HG02610 (cell line): ENCODE measurements at regions not wholly inside any gene's neighbourhood (a gene's known extent, or its start where the extent isn't known, plus 50 kb on each side); places are given as distances from the start of the nearest gene placed in this dataset.

Source experiments
- ATAC-seq: cut with Tn5 transposase; IDR thresholded peaks from one replicate; pipeline ENCODE4 v1.9.1; 2021; ENCODE audit warnings: mild to moderate bottlenecking, moderate library complexity; ENCODE audit not compliant: unreplicated experiment

DNA sequence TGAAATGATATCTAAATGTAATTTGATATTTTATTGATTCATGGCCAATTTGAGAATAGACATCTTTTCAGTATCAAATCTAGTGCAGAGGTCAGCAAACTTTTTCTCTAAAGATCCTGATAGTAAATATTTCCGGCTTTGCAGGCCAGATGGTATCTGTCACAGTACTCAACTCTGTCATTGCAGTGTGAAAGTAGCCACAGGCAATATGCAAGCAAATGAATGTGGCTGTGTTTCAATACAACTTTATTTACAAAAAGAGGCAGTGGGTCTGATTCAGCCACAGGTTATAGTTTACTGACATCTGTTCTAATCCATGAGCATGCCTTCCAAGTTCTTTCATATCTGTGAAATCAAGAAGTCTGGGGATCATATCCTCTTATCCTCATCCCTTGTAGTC is 221.2 kb downstream of the PRDM2 start:
- no peak for ATAC-seq

DNA sequence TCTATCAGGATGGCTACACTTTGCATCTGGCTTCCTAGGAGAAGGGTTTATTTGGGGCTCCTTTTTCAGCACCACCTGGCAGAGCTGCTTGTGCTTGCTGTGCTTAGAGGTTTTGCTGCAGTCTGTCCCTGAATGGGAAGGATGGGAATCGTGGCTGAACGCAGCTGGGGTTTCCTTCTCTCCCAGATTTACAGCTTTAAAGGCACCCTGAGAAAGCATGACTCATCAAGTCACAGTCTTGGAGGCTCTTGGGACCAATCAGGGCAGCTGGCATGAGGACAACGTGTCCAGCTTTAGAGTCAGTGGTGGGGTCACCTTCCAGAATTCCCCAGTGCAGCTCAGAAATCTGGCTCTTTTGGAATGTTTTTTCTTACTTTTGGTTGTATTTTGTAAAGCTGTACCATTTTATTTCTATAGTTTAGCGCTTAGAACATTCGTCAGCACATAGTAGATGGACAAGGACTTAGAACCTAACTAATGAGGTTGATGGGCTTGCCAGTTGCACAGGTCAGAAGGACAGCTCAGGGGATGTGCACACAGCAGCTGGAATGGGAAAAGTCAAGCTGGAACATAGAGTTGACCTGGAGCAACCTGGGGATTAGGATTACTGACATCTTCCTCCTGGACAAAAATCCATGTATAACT is 222.6 kb downstream of the PRDM2 start:
- ATAC-seq, result no peak

DNA sequence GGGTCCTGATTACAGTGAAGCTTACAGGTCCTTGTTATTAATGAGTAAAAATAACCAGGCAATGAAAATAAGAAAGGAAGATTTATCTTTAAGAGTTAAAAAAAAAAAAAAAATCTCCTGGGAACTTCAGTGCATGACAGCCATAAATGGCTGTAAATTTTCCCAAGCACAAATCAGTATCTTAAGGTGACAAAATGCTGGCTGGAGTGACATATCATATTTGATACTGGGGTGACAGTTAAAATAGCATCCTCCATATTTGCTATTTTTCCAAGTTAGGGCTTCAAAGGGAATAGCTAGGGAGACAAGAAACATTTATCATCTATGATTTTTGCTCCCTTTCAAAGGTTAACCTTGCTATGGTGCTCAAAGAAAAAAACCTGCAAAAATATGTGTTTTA is 226.6 kb downstream of the PRDM2 start:
- no peak for ATAC-seq

DNA sequence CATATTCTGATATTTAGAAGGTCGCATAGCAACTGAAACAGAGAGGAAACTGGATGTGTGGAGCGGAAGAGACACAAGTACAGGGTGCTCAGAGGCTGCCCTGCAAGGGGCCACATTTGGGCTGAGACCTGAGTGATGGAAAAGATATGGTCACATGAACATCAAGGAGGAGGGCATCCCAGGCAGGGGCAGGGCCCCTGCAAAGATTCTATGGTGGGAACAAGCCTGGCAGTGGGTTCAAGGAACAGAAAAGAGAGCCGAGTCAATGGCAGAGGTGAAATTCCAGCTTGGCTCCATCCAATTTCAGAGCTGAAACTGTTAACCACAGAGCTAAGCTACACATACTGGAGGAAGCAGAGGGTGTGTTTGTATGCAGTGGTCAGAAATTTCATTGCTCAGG is 227.7 kb downstream of the PRDM2 start:
- no peak for ATAC-seq

DNA sequence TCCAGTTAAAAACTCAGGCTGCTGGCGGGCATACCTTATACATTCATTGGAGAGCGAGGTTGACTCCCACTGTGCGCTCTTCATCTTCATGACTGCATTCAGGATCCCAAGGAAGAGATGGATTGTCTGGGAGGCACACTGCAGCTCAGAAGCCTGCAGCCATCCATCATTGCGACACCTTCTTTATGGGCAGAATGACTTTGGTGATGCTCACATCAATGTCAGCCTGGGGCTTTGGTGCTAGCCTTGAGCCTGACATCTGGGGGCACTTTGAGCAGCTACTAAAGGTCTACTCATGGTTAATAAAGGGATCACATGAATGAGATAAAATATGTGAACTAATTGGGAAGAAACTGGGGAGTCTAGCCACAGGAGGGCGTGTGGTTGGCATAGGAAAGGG is 229.3 kb downstream of the PRDM2 start:
- no peak for ATAC-seq

DNA sequence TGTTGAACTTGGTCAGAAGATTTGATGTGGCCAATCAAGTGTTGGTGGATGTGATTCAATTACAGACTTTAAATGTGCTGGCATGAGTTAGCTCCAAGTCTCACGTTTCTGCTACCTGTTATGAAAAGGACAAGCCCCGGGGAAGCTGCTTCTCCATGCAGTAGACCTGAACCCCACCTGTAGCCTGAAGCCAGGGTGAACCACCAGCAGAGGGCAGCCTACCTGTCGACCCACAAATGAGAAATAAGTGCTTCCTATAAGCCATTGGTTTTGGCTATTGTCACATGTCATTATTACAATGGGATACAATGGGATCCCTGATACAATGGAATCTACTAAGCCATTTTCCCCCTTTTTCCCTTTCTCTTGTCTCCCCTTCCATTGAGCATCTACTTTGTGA is 230.2 kb downstream of the PRDM2 start:
- ATAC-seq, result no peak

DNA sequence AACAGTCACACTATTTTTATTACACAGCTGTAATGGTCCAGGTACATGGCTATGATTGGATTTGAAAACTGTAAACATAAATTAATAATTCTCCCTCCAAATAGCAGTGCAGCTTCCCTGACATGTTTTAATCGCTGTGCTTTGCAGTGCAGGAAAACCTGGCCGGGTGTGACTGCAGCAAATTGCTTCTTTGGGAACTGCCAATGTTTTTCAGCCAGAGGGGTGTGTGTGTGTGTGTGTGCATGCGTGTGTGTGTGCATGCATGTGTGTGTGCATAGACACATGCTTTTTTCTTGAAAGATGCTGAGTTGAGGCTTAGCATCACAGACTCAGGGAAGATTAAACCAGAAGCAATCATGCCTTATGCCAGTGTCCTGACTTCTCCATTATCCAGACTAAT is 231.2 kb downstream of the PRDM2 start:
- ATAC-seq, result no peak

DNA sequence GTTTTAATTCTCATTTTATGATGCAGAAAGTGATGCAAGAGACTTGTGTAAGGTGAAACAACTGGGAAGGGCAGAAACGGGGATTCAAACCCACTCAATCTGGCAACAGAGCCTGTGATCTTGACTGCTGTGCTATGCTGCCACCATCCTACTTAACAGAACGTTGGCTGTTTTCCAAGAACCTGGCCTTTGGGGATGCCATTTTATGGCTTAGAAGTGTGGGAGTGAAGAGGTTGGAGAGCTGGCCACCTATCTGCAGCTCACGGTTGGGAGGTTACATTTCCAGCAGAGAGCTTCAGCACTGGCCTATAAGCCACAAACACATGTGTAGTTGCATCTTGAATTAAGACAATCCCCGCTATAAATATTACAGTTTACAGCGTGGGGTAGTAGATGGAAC is 235.3 kb downstream of the PRDM2 start:
- ATAC-seq, result no peak

DNA sequence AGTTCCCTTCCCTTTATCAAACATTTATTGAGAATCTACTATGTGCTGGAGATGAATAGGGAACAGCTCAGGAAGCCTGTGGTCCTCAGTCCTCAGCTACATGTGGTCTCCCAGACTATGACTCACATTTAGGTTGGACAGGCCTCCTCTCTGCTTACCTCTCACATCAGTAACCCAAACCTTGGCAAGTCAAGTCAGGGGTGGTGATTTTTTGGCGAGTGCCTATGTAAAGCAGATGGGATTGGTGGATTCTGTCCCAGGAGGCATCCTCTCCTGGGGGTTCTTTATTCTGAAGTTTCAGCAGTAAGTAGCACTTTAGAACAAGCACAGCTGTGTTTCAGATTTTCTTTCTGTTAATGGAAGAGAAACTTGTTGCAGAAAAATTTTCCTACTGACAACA is 241.3 kb downstream of the PRDM2 start:
- ATAC-seq, result no peak

DNA sequence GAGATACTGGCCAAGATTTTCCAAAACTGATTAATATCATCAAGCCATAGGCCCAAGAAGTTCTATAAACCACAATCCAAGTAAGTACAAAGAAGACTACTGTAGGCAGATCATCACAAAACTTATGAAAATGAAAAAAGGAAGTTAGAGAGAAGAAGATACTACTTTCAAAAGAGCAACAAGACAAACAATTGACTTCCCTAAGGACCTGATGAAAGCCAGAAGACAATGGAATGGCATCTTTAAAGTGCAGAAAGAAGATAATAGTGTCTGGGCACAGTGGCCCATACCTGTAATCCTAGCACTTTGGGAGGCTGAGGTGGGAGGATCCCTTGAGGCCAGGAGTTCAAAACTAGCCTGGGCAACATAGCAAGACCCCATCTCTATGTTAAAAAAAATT is 243.1 kb downstream of the PRDM2 start:
- no peak for ATAC-seq

DNA sequence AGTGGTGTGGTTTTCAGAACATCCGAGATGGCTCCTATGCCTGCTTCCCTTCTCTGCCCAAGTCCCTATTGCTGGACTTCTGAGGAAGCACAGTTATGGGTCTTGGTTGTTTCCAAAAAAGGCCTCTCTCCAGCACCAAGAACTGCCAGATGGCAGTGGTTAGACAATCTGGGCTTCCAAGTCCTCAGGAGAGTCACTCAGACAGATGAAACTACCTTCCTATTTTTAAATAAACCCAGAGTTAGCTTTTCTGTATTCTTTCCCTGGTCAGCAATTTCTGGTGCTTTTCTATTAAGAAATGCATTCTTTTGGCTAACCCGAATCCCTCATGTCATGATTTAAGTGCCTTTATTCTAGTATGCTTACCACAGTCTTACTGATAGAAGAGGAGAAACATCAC is 245.9 kb downstream of the PRDM2 start:
- no peak for ATAC-seq

DNA sequence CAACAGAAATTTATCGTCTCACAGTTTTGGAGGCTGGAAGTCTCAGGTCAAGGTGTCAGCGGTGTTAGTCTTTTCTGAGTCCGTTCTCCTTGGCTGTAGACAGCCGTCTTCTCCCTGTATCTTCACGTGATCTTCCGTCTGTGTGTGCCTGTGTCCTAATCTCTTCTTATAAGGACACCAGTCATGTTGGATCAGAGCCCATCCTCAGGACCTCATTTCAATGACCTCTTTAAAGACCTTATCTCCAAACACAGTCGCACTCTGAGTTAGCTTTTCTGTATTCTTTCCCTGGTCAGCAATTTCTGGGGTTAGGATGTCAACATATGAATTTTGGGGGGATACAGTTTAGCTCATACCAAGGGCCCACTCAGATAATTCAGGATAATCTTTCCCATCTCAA is 247.7 kb downstream of the PRDM2 start:
- ATAC-seq, result no peak

DNA sequence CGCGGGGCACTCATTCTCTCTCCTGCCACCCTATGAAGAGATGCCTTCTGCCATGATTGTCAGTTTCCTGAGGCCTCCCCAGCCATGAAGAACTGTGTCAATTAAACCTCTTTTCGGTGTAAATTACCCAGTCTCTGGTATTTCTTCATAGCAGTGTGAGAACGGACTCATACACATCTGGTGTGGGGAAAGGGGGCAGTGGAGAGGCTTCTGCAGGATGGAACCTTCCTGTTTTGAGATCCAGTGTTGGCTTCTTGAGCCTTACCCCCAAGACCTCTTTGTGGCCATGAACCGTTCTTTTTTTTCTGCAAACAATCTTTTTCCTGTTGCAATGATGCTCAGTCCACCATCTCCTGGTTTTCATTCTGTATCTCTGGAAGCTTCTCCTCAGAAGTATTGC is 248.4 kb downstream of the PRDM2 start:
- ATAC-seq, result no peak

DNA sequence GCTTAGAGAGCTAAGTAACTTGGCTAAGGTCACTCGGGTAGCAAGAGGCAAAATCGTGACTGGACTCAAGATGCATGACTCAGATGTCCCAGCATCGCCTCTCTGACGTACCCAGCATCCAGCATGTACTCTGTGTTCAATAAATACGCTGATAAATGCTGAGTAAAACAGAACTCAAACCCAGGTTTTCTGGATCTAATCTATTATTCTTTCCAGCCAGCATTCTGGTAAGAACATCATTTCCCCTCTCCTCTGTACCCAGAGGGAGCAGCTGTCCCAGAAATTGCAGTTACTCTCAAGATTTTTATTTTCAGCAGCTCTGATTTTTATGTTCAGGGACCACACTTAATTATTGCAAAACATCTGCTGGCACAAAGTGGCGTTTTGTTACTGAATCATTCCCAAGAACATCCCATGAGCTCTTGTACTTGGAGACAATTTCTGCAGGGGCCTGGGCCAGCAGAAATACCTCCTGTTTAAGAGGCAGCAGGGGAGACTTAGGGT is 249.0 kb downstream of the PRDM2 start:
- no peak for ATAC-seq

DNA sequence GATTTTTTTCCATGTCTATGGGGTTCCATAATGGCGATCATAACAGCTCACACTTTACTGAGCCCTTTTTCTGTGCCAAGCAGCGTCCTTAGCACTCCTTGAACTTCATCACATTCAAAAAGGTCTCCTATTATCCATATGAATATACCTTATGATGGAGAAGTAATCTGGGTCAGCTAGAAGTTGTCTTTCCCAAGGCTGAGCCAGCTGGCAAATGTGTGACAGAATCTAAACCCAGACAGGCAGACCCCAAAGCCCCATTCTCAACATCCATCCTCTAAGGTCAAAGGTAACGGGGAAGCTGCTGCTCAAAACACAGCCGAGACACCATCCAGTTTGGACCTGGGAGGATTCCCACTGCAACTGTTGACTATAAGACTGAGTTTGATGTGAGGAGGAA is 249.6 kb downstream of the PRDM2 start:
- no peak for ATAC-seq

DNA sequence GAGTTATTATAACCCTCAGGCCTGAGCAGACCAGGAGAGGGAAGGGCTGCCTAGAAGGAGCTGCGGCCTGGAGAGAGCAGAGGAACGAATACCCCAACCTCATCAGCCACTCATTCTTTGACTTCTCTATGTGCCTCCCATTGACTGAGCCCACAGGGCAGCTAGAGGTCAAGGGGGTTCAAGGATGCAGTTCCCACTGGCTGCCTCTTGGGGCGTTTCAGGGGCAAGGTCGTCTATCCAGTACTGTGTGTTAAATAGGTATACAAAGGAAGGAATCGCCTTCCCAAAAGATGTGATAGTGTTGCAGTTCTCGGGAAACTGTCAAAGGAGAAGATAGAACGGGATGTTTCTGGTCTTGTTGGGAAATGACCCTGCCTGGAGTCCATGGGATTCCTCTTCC is 250.6 kb downstream of the PRDM2 start:
- ATAC-seq, result no peak

DNA sequence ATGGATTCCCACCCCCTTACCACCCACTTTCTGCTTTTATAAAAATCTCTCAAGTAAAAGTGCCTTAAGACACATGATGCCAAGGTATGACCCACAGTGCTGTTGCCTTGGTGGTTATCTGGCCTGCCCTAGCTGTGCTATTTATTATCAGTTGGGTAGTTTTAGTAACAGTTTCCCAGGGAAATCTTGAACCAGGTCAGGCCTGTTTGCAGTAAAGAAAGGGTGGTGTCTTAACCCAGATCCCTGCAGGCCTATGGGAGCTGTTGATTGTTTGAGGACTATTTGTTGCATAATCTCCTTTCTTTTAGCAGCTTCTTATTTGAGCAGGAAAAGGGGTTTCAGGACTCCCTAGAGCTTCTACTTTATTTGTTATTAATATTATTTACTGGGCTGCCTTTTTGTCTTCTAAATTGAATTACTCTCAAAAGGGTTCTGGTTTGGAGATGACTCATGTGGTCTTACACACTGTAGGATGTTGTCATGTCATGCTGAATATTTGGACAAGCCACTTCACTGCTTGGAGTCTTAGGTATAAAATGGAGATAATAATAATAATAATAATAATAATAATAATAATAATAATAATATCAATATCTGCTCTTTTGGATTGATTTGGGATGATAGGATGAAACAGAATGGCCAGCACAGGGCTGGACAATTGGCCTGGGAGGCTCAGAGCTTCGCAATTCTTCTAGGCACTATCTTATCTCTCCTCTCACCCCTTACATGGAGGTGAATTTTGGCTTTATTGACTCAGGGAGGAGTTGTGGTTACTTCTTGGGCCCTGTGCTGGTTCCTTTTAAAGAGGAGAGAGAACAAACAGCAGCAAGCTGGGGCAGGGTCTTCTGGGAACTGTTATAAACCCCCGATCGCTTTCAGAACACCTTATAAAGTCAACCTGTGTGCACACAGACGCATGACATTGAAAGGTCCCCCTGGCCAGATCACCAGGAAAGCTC is 252.1 kb downstream of the PRDM2 start:
- ATAC-seq, result no peak

DNA sequence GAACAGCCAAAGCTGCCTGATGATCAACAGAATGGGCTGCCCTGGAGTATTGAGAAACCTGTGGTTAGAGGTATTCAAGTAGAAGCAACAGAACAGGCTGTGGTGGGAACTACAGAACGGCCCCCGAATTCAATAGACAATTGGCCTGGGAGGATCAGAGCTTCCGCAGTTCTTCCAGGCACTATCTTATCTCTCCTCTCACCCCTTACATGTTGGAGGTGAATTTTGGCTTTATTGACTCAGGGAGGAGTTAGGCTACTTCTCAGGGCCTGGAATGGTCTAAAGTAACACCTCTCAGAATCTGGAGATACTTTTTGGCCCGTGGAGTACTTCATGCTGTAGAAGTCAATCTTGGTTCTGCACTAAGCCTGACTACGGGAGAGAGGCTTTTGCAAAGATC is 253.0 kb downstream of the PRDM2 start:
- ATAC-seq, result no peak

DNA sequence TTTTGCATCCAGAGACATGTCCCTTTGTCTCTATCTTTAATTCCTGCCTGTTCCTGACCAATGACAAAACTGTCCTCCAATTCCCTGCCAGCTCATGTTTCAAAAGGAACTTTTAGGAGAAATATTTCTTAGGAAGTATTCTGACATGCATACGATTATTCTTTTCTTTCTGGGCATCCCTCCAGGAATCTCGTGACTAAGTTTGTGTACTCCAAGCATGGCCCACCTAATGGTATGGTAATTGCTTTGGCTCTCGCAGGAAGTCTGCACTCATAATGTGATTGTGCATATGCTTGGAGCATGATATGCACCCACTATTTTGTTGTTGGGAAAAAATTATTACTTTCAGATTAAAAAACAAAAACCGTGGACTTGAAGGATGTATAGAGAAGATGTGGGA is 256.4 kb downstream of the PRDM2 start:
- ATAC-seq, result no peak

DNA sequence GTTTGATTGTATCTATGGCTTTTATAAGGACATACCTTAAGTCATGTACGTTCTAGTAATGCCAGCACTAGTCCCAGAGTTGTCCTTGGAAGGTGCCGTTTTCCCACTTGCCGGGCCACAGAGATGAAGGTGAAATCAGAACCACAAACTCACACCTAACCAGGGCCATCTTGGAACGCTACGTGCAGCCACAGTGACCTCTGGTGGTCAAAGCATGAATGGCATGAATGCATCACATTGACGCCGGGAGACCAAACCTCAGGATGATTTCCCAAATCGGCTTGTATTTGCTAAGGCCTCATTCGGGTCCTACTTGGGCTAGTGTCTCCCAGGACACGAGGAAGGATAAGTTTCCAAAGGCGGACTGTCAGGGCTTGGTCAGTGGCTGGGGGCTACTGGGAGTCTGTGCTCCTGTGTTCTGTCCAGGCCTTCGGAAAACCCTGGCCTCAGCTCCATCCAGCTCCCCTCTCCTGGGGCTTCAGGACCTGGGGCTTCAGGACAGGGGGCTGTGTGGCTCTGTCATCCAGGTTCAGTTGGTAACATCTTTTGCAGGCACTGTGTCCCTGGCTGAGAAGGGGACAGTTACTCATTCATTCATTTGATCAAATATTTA is 260.5 kb downstream of the PRDM2 start:
- no peak for ATAC-seq

DNA sequence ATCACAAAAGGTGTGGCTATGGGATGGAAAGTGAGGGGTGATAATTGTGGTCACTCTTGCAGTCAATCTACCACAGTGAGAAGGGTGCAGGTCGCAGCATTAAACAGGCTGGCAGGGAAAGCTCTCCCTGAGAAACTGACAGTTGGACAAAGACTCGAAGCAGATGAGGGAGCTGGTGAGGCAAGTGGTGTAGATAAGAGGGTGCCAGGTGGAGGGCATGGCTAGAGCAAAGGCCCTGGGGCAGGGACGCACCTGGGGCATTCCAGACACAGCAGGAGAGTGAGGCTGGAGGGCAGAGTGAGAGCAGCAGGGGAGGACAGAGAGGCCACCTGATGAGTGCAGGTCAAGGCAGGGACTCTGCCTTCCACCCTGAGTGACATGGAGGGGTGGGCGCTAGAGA is 264.8 kb downstream of the PRDM2 start:
- no peak for ATAC-seq
